HepG2 (cell line): ENCODE measurements at regions not wholly inside any gene's neighbourhood (a gene's known extent, or its start where the extent isn't known, plus 50 kb on each side); places are given as distances from the start of the nearest gene placed in this dataset.

Experiments used
- ARID5B ChIP-seq: IDR thresholded peaks from 2 replicates; pipeline ENCODE4 v1.4.0; 2020; ENCODE audit warnings: mild to moderate bottlenecking, missing genetic modification reagents
- ARNT ChIP-seq: fragments of 450-650 bp; IDR thresholded peaks from 2 replicates; pipeline ENCODE4 v1.6.1; 2017
- BATF2 ChIP-seq: sonication (generic); formaldehyde crosslinking; IDR thresholded peaks from 2 replicates; pipeline ENCODE4 v1.8.0; 2022; ENCODE audit warnings: mild to moderate bottlenecking, missing genetic modification reagents, moderate library complexity
- BRD4 ChIP-seq: sonication (generic); formaldehyde crosslinking; IDR thresholded peaks from 2 replicates; pipeline ENCODE4 v1.4.0; 2020; ENCODE audit warnings: missing genetic modification reagents
- FOXP1 ChIP-seq, 2 experiments: fragments of 450-650 bp in 1 of 2; IDR thresholded peaks; 2 replicates each; pipeline ENCODE4 v1.6.1; 2017 to 2018; ENCODE audit warnings: antibody characterized with exemption in 1 of 2
- KAT7 ChIP-seq: IDR thresholded peaks from 2 replicates; pipeline ENCODE4 v1.6.1; 2018; ENCODE audit warnings: borderline replicate concordance, missing compliant biosample characterization
- KLF9 ChIP-seq: IDR thresholded peaks from 2 replicates; pipeline ENCODE4 v1.6.1; 2016; ENCODE audit warnings: low read depth
- MIXL1 ChIP-seq: IDR thresholded peaks from 2 replicates; pipeline ENCODE4 v1.6.1; 2016
- NFIC ChIP-seq: IDR thresholded peaks from 2 replicates; pipeline ENCODE4 v1.6.1; 2012; ENCODE audit warnings: mild to moderate bottlenecking, low read length, inconsistent platforms
- PCBP2 ChIP-seq: fragments of 200-400 bp; formaldehyde crosslinking; optimal IDR thresholded peaks from 2 replicates; pipeline ENCODE3; 2018; ENCODE audit warnings: low read length, low read depth; ENCODE audit not compliant: poor library complexity, severe bottlenecking
- RCOR2 ChIP-seq: IDR thresholded peaks from 2 replicates; pipeline ENCODE4 v1.6.1; 2016; ENCODE audit warnings: missing biosample characterization, missing genetic modification reagents
- SOX13 ChIP-seq, 3 experiments: fragments of 450-650 bp in 1 of 3; sonication (generic) in 1 of 3; formaldehyde crosslinking in 1 of 3; IDR thresholded peaks in 2 of 3; conservative IDR thresholded peaks in 1 of 3; 2 replicates each; pipeline versions ENCODE4 v1.5.0 to v1.6.1; 2016 to 2020; ENCODE audit warnings: antibody characterized with exemption in 1 of 3, mild to moderate bottlenecking in 1 of 3, missing compliant biosample characterization in 1 of 3, missing genetic modification reagents in 1 of 3, moderate library complexity in 1 of 3
- TOE1 ChIP-seq: sonication (generic); formaldehyde crosslinking; IDR thresholded peaks from 2 replicates; pipeline ENCODE4 v1.4.0; 2020; ENCODE audit warnings: mild to moderate bottlenecking, missing genetic modification reagents
- ZFP62 ChIP-seq: sonication (generic); formaldehyde crosslinking; IDR thresholded peaks from 2 replicates; pipeline ENCODE4 v1.4.0; 2020; ENCODE audit warnings: missing genetic modification reagents
- ZNF224 ChIP-seq: sonication (generic); formaldehyde crosslinking; IDR thresholded peaks from 2 replicates; pipeline ENCODE4 v1.5.0; 2020; ENCODE audit warnings: mild to moderate bottlenecking, missing genetic modification reagents
- ZNF567 ChIP-seq: sonication (generic); formaldehyde crosslinking; IDR thresholded peaks from 2 replicates; pipeline ENCODE4 v1.8.1; 2023; ENCODE audit warnings: mild to moderate bottlenecking, missing genetic modification reagents, borderline replicate concordance
- ZNF879 ChIP-seq: sonication (generic); formaldehyde crosslinking; IDR thresholded peaks from 2 replicates; pipeline ENCODE4 v1.8.1; 2023; ENCODE audit warnings: missing genetic modification reagents
- ZSCAN25 ChIP-seq: sonication (generic); formaldehyde crosslinking; IDR thresholded peaks from 2 replicates; pipeline ENCODE4 v1.8.0; 2022; ENCODE audit warnings: mild to moderate bottlenecking, missing genetic modification reagents
- TF ChIP-seq, protein P1 (sequence below): sonication (generic); formaldehyde crosslinking; IDR thresholded peaks from 2 replicates; pipeline ENCODE4 v1.4.0; 2020; ENCODE audit warnings: missing genetic modification reagents, borderline replicate concordance

DNA sequence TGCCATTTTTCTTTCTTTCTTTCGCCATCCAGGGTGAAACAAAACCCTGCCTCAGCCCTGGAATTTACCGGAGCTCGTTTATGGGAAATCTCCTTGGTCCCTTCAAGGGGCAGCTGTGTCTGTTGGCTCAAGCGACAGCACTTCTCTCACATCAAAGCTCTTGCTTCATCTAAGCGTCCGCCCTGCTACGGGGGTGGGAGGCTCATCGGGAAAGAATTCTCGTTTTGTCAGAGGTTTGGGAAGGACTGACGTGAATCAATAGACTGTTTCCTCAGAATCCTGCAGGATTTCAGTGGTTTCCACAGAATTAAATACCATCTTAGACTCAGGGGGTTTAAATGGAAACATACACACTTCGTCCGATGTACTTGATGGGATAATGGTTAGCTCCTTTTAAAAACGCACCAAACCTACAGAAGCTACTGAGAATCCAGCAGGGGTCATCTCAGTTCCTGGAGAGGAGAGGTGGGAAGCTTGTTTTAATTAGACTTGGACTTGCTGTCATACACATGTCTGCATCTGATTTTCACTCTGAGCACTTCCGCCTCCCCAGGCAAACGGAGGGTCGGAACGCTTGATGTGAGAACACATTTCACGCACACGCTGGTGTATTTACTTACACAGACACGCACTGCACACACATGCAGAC is 91.6 kb downstream of the ASB1 start (continued):
- TF ChIP-seq BATF2 (CRISPR knock-in tag) (no peak), ZNF567 (CRISPR knock-in tag) (no peak), NFIC (0 out of 2 replicates have a peak, but pooled peaks have one; percentile 30), ZFP62 (CRISPR knock-in tag) (no peak), FOXP1 (IDR thresholded peaks at IDR 0.05) (no peak), FOXP1 (CRISPR knock-in tag; IDR thresholded peaks at IDR 0.05) (no peak), KLF9 (CRISPR knock-in tag) (no peak), SOX13 (IDR thresholded peaks at IDR 0.05) (no peak), SOX13 (CRISPR knock-in tag; conservative IDR thresholded peaks at IDR 0.05 in 1 of 2, IDR thresholded peaks at IDR 0.05 in 1 of 2) (peak in 1 of 2 experiments; percentile 51; a peak in 2 of 4 replicates), TOE1 (CRISPR knock-in tag) (no peak), ZNF879 (CRISPR knock-in tag) (no peak), RCOR2 (CRISPR knock-in tag) (no peak), BRD4 (CRISPR knock-in tag) (no peak), ZNF224 (CRISPR knock-in tag) (no peak), MIXL1 (CRISPR knock-in tag) (no peak), KAT7 (no peak), ZSCAN25 (CRISPR knock-in tag) (no peak), PCBP2 (no peak), ARNT (no peak), ARID5B (peak; percentile 77)
- TF ChIP-seq, protein P1, sequence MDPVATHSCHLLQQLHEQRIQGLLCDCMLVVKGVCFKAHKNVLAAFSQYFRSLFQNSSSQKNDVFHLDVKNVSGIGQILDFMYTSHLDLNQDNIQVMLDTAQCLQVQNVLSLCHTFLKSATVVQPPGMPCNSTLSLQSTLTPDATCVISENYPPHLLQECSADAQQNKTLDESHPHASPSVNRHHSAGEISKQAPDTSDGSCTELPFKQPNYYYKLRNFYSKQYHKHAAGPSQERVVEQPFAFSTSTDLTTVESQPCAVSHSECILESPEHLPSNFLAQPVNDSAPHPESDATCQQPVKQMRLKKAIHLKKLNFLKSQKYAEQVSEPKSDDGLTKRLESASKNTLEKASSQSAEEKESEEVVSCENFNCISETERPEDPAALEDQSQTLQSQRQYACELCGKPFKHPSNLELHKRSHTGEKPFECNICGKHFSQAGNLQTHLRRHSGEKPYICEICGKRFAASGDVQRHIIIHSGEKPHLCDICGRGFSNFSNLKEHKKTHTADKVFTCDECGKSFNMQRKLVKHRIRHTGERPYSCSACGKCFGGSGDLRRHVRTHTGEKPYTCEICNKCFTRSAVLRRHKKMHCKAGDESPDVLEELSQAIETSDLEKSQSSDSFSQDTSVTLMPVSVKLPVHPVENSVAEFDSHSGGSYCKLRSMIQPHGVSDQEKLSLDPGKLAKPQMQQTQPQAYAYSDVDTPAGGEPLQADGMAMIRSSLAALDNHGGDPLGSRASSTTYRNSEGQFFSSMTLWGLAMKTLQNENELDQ (CRISPR knock-in tag) = no peak
- TF ChIP-seq, all 625 proteins: peak for 73
